ENCODE measurements at regions not wholly inside any gene's neighbourhood (a gene's known extent, or its start where the extent isn't known, plus 50 kb on each side); places are given as distances from the start of the nearest gene placed in this dataset.
"Not testable (repeated sequence)": the region's sequence is repeated elsewhere in the genome, so short reads cannot be mapped to it uniquely, and the experiment has no call there.

DNA sequence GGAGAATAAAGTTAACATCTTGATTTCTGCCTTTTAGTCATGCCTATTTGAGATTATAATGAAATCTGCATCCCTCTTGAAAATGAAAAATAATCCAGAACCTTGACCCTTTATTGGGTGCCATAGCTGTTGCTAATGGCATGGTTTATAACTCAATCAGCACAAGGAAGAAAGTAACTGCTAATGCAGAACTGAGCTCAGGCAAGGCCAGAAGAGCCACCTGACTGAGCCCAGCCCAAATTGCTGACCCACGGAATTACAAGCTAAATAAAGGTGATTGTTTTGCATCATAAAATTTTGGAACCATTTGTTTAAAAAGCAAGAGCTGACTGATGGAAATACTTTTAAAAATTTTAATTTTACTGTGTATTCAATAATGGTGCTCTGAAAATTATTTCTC is 76.4 kb upstream of the TBL1X start:
- H3K36me3 ChIP-seq (ENCODE audit: control insufficient read depth, insufficient read depth, low read length) = no peaks in the 10 kb centered on the region
- H3K9me3 ChIP-seq (ENCODE audit: control insufficient read depth, insufficient read depth, low read depth, low read length) = peaks cover 5% of the 10 kb centered on the region; the same call in 1 of the 2 replicates
- H3K4me1 ChIP-seq (ENCODE audit: control insufficient read depth, insufficient read depth, low read length) = no peaks in the 10 kb centered on the region
- no peak overlapping the region for H3K9ac ChIP-seq (ENCODE audit: low read length)
- H3K4me3 ChIP-seq (ENCODE audit: low read depth, low read length) = no peak overlapping the region
- H3K27me3 ChIP-seq (ENCODE audit: control insufficient read depth, insufficient read depth, low read length) = no peaks in the 10 kb centered on the region
- no peak overlapping the region for H3K27ac ChIP-seq (ENCODE audit: low read depth, low read length)

DNA sequence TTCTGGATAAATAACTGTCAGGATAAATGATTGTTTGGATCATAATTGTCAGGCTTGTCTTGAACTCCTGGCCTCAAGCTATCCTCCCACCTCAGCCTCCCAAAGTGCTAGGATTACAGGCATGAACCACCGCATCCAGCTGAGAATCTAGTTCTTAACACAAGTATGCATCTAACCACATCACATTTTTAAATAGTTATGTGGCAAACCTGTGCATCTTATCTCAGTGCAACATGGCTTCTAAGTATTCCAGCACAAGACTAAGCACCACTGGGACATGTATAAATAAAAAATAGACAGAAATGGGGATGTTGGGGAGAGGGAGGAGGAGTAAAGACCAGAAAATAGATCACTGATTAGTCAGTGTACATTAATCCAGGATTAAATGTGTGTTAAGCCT is 74.7 kb upstream of the TBL1X start:
- Histone ChIP-seq H3K27me3 (ENCODE audit: control insufficient read depth, insufficient read depth, low read length) (no peaks in the 10 kb centered on the region), H3K9ac (ENCODE audit: low read length) (no peak overlapping the region), H3K36me3 (ENCODE audit: control insufficient read depth, insufficient read depth, low read length) (no peaks in the 10 kb centered on the region), H3K4me3 (ENCODE audit: low read depth, low read length) (no peak overlapping the region), H3K9me3 (ENCODE audit: control insufficient read depth, insufficient read depth, low read depth, low read length) (peaks cover 5% of the 10 kb centered on the region; the same call in 1 of the 2 replicates), H3K27ac (ENCODE audit: low read depth, low read length) (no peak overlapping the region), H3K4me1 (ENCODE audit: control insufficient read depth, insufficient read depth, low read length) (no peaks in the 10 kb centered on the region)

DNA sequence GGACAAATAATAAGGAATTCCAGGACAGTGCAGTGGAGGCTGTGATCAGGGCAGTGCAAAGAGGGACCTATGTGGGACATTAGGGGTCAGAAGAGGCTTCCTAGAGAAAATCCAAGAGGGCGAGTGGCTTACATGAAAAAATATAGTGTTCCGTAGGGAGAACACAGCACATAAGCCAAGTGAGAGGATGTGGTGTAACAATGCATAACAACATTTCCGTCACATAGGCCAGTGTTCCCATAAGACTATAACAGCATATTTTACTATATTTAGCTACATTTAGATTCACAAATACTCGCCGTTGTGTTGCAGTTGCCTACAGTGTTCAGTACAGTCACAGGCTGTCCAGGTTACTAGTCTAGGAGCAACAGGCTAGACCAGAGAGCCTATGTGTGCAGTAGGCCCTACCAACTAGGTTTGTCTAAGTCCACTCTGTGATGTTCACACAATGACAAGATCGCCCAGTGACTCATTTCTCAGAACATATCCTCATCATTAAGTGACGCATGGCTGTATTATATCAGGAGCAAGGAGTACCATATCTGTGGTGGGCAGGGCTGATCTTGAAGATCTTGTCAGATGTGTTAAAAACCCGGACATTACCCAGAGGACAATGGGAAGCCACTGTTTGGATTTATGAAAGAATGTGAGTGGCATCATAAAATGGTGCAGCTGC is 74.0 kb upstream of the TBL1X start:
- Histone ChIP-seq H3K4me1 (ENCODE audit: control insufficient read depth, insufficient read depth, low read length) (no peaks in the 10 kb centered on the region), H3K4me3 (ENCODE audit: low read depth, low read length) (no peak overlapping the region), H3K36me3 (ENCODE audit: control insufficient read depth, insufficient read depth, low read length) (no peaks in the 10 kb centered on the region), H3K9me3 (ENCODE audit: control insufficient read depth, insufficient read depth, low read depth, low read length) (peaks cover 5% of the 10 kb centered on the region; the same call in 1 of the 2 replicates), H3K27me3 (ENCODE audit: control insufficient read depth, insufficient read depth, low read length) (no peaks in the 10 kb centered on the region), H3K9ac (ENCODE audit: low read length) (no peak overlapping the region), H3K27ac (ENCODE audit: low read depth, low read length) (no peak overlapping the region)

DNA sequence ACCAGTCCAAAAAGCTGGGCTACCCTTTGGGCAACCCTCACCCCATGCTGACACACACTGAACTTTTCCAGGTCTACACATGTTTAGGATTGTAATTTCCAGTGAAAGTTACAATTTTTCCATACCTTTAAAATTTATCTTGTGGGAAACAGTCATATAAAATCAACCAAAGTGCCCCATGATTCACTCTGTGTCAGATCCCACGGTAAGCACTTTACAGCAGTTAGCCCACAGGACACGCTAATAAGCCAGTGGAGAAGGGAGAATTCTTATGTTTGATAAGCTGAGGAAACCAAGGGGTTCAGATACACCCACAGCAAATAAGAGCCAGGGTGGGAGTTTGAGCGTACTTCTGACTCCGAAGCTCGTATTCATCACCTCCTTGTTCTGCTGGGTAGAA is 72.4 kb upstream of the TBL1X start:
- no peak overlapping the region for H3K9ac ChIP-seq (ENCODE audit: low read length)
- H3K4me1 ChIP-seq (ENCODE audit: control insufficient read depth, insufficient read depth, low read length) = no peaks in the 10 kb centered on the region
- no peak overlapping the region for H3K27ac ChIP-seq (ENCODE audit: low read depth, low read length)
- no peaks in the 10 kb centered on the region for H3K27me3 ChIP-seq (ENCODE audit: control insufficient read depth, insufficient read depth, low read length)
- no peaks in the 10 kb centered on the region for H3K36me3 ChIP-seq (ENCODE audit: control insufficient read depth, insufficient read depth, low read length)
- peaks cover 5% of the 10 kb centered on the region; the same call in 1 of the 2 replicates for H3K9me3 ChIP-seq (ENCODE audit: control insufficient read depth, insufficient read depth, low read depth, low read length)
- no peak overlapping the region for H3K4me3 ChIP-seq (ENCODE audit: low read depth, low read length)

DNA sequence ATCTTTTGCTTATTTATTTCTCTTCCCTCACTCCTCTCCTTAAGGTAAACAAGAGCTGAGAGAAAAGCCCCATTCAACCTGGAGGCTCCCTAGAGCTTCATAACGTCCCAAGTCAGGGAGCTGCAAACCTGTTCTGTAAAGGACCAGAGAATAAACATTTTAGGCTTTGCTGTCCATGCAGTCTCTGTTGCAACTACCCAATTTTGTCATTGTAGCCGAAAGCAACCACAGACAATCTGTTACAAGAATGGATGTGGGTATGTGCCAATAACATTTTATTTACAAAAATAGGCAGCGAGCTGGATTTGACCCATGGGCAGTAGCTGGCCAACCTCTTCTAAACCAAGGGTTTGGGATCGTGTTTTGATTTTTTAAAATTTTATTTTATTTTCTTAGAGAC is 71.3 kb upstream of the TBL1X start:
- no peak overlapping the region for H3K4me3 ChIP-seq (ENCODE audit: low read depth, low read length)
- H3K36me3 ChIP-seq (ENCODE audit: control insufficient read depth, insufficient read depth, low read length) = no peaks in the 10 kb centered on the region
- no peak overlapping the region for H3K9ac ChIP-seq (ENCODE audit: low read length)
- no peaks in the 10 kb centered on the region for H3K4me1 ChIP-seq (ENCODE audit: control insufficient read depth, insufficient read depth, low read length)
- peaks cover under 1% of the 10 kb centered on the region; the same call in 1 of the 2 replicates for H3K9me3 ChIP-seq (ENCODE audit: control insufficient read depth, insufficient read depth, low read depth, low read length)
- H3K27ac ChIP-seq (ENCODE audit: low read depth, low read length) = no peak overlapping the region
- H3K27me3 ChIP-seq (ENCODE audit: control insufficient read depth, insufficient read depth, low read length) = no peaks in the 10 kb centered on the region

DNA sequence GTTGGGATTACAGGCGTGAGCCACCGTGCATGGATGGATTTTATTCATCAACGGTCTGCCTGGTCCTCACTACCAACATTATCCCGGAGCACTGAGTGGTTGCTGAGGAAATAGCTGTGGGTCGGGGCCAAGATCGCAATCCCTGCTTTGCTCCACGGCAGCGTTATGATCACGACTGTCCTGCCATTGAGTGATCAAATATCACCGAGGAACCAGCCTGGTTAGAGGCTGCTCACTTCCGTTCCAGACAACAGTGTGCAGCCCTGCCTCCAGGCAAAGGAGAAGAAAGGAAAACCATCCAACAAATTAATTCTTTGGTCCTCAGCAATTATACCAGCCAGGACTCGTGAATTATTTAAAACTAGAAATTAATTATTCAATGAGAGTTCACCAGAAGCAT is 70.6 kb upstream of the TBL1X start:
- Histone ChIP-seq H3K9ac (ENCODE audit: low read length) (no peak overlapping the region), H3K4me3 (ENCODE audit: low read depth, low read length) (no peak overlapping the region), H3K36me3 (ENCODE audit: control insufficient read depth, insufficient read depth, low read length) (no peaks in the 10 kb centered on the region), H3K27ac (ENCODE audit: low read depth, low read length) (no peak overlapping the region), H3K4me1 (ENCODE audit: control insufficient read depth, insufficient read depth, low read length) (no peaks in the 10 kb centered on the region), H3K9me3 (ENCODE audit: control insufficient read depth, insufficient read depth, low read depth, low read length) (no peaks in the 10 kb centered on the region; the same call in 1 of the 2 replicates), H3K27me3 (ENCODE audit: control insufficient read depth, insufficient read depth, low read length) (no peaks in the 10 kb centered on the region)

DNA sequence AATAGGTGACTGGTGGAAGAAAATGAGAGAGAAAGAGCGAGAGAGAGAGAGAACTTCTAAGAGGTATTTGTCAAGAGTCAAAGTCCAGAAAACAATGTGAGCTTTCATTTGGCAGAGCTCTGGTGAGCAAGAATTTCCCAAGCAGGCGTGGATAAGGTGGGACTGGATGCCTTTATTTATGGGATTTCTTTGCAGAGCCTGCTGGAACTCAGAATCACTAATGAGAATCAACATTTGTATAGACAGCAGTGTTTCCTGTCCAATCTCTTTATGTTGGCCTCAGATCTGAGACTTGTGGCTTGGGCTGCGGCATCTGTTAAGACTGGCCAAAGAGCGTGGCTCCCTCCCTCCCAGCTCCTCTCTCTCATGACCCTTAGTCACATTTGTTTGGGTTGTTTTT is 67.9 kb upstream of the TBL1X start:
- no peaks in the 10 kb centered on the region for H3K36me3 ChIP-seq (ENCODE audit: control insufficient read depth, insufficient read depth, low read length)
- no peak overlapping the region for H3K9ac ChIP-seq (ENCODE audit: low read length)
- no peaks in the 10 kb centered on the region for H3K9me3 ChIP-seq (ENCODE audit: control insufficient read depth, insufficient read depth, low read depth, low read length)
- no peak overlapping the region for H3K27ac ChIP-seq (ENCODE audit: low read depth, low read length)
- no peaks in the 10 kb centered on the region for H3K27me3 ChIP-seq (ENCODE audit: control insufficient read depth, insufficient read depth, low read length)
- H3K4me1 ChIP-seq (ENCODE audit: control insufficient read depth, insufficient read depth, low read length) = no peaks in the 10 kb centered on the region
- no peak overlapping the region for H3K4me3 ChIP-seq (ENCODE audit: low read depth, low read length)

DNA sequence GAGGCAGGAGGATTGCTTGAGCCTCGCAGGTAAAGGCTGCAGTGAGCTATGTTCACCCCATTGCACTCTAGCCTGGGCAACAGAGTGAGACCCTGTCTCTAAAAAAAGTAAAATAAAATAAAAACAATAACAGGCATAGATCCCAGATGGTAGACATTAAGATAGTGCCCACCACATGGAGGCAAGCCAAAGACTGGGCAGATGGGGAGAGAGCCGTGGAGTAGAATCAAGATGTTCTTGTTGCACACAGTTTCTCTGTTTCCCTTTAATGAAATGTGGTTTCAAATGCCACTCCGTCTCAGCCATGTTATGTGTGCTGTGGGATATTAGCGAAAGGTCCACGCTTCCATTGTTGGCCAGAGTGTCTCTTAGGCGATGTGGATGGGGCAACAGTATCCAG is 63.8 kb upstream of the TBL1X start:
- no peak overlapping the region for H3K27ac ChIP-seq (ENCODE audit: low read depth, low read length)
- H3K4me3 ChIP-seq (ENCODE audit: low read depth, low read length) = no peak overlapping the region
- peaks cover 3% of the 10 kb centered on the region; the same call in 1 of the 2 replicates for H3K9me3 ChIP-seq (ENCODE audit: control insufficient read depth, insufficient read depth, low read depth, low read length)

DNA sequence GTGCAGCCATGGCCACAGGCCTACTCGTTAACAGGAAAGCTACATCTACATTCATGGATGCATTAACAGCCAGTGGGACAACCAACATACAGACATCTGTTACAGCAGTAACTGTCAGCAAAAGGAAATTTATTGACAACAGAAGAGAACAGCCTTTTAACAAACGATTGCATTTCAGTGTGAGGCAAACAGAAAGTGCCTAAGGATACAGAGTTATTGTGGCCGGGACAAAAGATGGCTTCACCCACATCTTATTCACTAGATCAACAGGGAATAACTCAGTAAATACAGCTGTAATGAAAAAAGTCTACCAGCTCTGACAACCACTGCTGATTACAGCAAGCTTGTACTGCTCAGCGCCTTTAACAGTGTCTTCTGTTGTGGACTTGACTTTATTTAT is 61.5 kb upstream of the TBL1X start:
- H3K27me3 ChIP-seq (ENCODE audit: control insufficient read depth, insufficient read depth, low read length) = no peaks in the 10 kb centered on the region
- H3K36me3 ChIP-seq (ENCODE audit: control insufficient read depth, insufficient read depth, low read length) = no peaks in the 10 kb centered on the region
- peaks cover 3% of the 10 kb centered on the region; the same call in 1 of the 2 replicates for H3K9me3 ChIP-seq (ENCODE audit: control insufficient read depth, insufficient read depth, low read depth, low read length)
- no peak overlapping the region for H3K9ac ChIP-seq (ENCODE audit: low read length)
- no peak overlapping the region for H3K4me3 ChIP-seq (ENCODE audit: low read depth, low read length)
- no peaks in the 10 kb centered on the region for H3K4me1 ChIP-seq (ENCODE audit: control insufficient read depth, insufficient read depth, low read length)
- H3K27ac ChIP-seq (ENCODE audit: low read depth, low read length) = no peak overlapping the region

More for the DNA sequence above, 63.8 kb upstream of the TBL1X start:
- no peaks in the 10 kb centered on the region for H3K36me3 ChIP-seq (ENCODE audit: control insufficient read depth, insufficient read depth, low read length)
- H3K9ac ChIP-seq (ENCODE audit: low read length) = no peak overlapping the region
- no peaks in the 10 kb centered on the region for H3K4me1 ChIP-seq (ENCODE audit: control insufficient read depth, insufficient read depth, low read length)
- no peaks in the 10 kb centered on the region for H3K27me3 ChIP-seq (ENCODE audit: control insufficient read depth, insufficient read depth, low read length)

DNA sequence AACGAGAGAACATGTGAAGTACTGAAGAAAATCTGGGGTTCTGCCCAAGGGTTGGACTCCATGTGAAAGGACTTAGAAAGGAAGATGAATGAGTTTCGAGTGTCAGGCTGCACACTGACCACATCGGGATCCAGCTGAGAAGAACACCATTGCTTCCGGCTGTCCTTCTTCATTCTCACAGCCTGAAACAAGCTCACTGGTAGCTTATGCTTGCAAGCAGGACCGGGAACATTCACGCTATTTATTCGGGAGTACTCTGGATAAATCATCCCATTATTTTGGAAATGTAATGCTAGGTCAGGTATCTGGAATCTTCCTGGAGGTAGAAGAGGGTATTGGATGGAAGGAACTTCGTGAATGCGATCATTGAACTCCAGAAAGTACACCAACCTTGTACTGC is 59.2 kb upstream of the TBL1X start:
- H3K9me3 ChIP-seq (ENCODE audit: control insufficient read depth, insufficient read depth, low read depth, low read length); H3K4me3 ChIP-seq (ENCODE audit: low read depth, low read length); H3K27me3 ChIP-seq (ENCODE audit: control insufficient read depth, insufficient read depth, low read length); H3K9ac ChIP-seq (ENCODE audit: low read length); H3K4me1 ChIP-seq (ENCODE audit: control insufficient read depth, insufficient read depth, low read length); H3K36me3 ChIP-seq (ENCODE audit: control insufficient read depth, insufficient read depth, low read length); H3K27ac ChIP-seq (ENCODE audit: low read depth, low read length): not testable (repeated sequence)

DNA sequence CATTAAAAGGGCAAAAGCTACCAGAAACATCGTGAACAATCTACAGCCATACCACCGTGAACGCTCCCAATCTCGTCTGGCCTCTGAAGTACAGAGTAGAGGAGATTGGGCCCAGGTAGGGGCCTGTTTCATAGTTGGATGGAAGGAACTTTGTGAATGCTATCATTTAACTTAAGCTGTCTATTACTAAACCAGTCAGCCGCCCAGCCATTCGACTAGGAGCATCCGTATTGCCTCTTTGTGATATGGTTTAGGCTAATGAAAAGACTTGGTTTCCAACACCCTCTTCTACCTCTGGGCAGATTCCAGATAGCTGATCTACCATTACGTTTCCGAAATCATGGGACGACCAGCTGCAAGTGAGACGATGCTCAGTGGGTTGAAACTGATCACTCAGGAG is 54.0 kb upstream of the TBL1X start:
- H3K9ac ChIP-seq (ENCODE audit: low read length); H3K27me3 ChIP-seq (ENCODE audit: control insufficient read depth, insufficient read depth, low read length); H3K27ac ChIP-seq (ENCODE audit: low read depth, low read length); H3K36me3 ChIP-seq (ENCODE audit: control insufficient read depth, insufficient read depth, low read length); H3K9me3 ChIP-seq (ENCODE audit: control insufficient read depth, insufficient read depth, low read depth, low read length); H3K4me1 ChIP-seq (ENCODE audit: control insufficient read depth, insufficient read depth, low read length); H3K4me3 ChIP-seq (ENCODE audit: low read depth, low read length): not testable (repeated sequence)

DNA sequence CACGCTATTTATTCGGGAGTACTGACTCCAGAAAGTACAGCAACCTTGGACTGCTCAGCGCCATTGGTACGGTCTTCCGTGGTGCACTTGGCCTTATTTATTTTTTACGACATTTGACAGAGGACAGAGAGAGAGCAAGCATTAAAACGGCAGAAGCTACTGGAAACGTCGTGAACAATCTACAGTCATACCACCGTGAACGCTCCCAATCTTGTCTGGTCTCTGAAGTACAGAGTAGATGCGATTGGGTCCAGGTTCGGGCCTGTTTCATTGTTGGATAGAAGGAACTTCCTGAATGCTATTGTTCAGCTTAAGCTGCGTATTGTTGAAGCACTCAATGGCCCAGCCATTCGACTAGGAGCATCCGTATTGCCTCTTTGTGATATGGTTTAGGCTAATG is 53.2 kb upstream of the TBL1X start:
- not testable (repeated sequence) for H3K9ac ChIP-seq (ENCODE audit: low read length); H3K4me1 ChIP-seq (ENCODE audit: control insufficient read depth, insufficient read depth, low read length); H3K9me3 ChIP-seq (ENCODE audit: control insufficient read depth, insufficient read depth, low read depth, low read length); H3K4me3 ChIP-seq (ENCODE audit: low read depth, low read length); H3K36me3 ChIP-seq (ENCODE audit: control insufficient read depth, insufficient read depth, low read length); H3K27me3 ChIP-seq (ENCODE audit: control insufficient read depth, insufficient read depth, low read length); H3K27ac ChIP-seq (ENCODE audit: low read depth, low read length)

Measured in HUES6 (cell line).